Liver (tissue), 3 donors: ENCODE measurements at regions not wholly inside any gene's neighbourhood (a gene's known extent, or its start where the extent isn't known, plus 50 kb on each side); places are given as distances from the start of the nearest gene placed in this dataset.

Source experiments
- ATF3 ChIP-seq: IDR thresholded peaks from 2 replicates; pipeline ENCODE4 v1.6.1; 2016; ENCODE audit warnings: antibody characterized with exemption
- CTCF ChIP-seq: fragments of 150-350 bp; IDR thresholded peaks from 2 replicates; pipeline ENCODE4 v1.5.1; 2017; ENCODE audit warnings: improper control_type of control experiment, low read depth, low read length; ENCODE audit not compliant: missing input control
- FOXA1 ChIP-seq: IDR thresholded peaks from 2 replicates; pipeline ENCODE4 v1.6.1; 2016; ENCODE audit warnings: antibody characterized with exemption
- GABPA ChIP-seq, 2 donors: IDR thresholded peaks in 1 of 2; conservative IDR thresholded peaks in 1 of 2; 2 replicates each; pipeline ENCODE4 v1.6.1; 2016; ENCODE audit warnings: antibody characterized with exemption in 2 of 2, mild to moderate bottlenecking in 1 of 2, moderate library complexity in 1 of 2
- HNF4A ChIP-seq, 2 donors: conservative IDR thresholded peaks; 2 replicates each; pipeline ENCODE4 v1.6.1; 2016; ENCODE audit warnings: antibody characterized with exemption in 2 of 2, mild to moderate bottlenecking in 2 of 2
- JUND ChIP-seq, 2 donors: IDR thresholded peaks; 2 replicates each; pipeline ENCODE4 v1.6.1; 2016; ENCODE audit warnings: antibody characterized with exemption in 2 of 2
- RAD21 ChIP-seq, 2 donors: IDR thresholded peaks; 2 replicates each; pipeline ENCODE4 v1.6.1; 2016; ENCODE audit warnings: antibody characterized with exemption in 2 of 2, mild to moderate bottlenecking in 2 of 2
- SP1 ChIP-seq: IDR thresholded peaks from 2 replicates; pipeline ENCODE4 v1.6.1; 2018; ENCODE audit warnings: antibody characterized with exemption, mild to moderate bottlenecking
- TAF1 ChIP-seq: conservative IDR thresholded peaks from 2 replicates; pipeline ENCODE4 v1.6.1; 2016; ENCODE audit warnings: antibody characterized with exemption, mild to moderate bottlenecking
- YY1 ChIP-seq: IDR thresholded peaks from 2 replicates; pipeline ENCODE4 v1.6.1; 2016; ENCODE audit warnings: antibody characterized with exemption, mild to moderate bottlenecking
- TF ChIP-seq, protein P1 (sequence below): IDR thresholded peaks from 2 replicates; pipeline ENCODE4 v1.6.1; 2016; ENCODE audit warnings: antibody characterized with exemption, mild to moderate bottlenecking
- TF ChIP-seq, protein P2 (sequence below): IDR thresholded peaks from 2 replicates; pipeline ENCODE4 v1.6.1; 2016; ENCODE audit warnings: antibody characterized with exemption
- donor health status: healthy.
- donor health status: healthy.

DNA sequence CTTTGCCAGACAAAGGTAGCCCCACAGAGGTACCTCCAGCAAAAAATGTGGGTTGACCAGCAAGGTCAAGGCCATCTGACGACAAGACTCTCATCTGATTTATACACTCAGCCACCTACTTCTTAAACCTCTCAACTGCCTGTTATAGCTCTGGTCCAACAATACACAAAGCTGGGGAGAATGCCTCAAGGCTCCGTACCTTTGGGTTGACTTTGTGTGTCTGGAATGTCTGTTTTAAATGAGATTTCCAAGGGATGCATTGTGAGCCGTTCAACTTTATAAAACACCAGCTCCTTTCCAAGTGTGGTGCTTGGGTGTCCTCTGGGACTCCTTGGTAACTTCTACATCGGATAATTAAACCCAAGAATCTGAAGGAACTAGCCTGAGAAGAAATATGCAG is 167.0 kb upstream of the RPL34 start:
- TF ChIP-seq CTCF: no peak
- TF ChIP-seq, protein P1, sequence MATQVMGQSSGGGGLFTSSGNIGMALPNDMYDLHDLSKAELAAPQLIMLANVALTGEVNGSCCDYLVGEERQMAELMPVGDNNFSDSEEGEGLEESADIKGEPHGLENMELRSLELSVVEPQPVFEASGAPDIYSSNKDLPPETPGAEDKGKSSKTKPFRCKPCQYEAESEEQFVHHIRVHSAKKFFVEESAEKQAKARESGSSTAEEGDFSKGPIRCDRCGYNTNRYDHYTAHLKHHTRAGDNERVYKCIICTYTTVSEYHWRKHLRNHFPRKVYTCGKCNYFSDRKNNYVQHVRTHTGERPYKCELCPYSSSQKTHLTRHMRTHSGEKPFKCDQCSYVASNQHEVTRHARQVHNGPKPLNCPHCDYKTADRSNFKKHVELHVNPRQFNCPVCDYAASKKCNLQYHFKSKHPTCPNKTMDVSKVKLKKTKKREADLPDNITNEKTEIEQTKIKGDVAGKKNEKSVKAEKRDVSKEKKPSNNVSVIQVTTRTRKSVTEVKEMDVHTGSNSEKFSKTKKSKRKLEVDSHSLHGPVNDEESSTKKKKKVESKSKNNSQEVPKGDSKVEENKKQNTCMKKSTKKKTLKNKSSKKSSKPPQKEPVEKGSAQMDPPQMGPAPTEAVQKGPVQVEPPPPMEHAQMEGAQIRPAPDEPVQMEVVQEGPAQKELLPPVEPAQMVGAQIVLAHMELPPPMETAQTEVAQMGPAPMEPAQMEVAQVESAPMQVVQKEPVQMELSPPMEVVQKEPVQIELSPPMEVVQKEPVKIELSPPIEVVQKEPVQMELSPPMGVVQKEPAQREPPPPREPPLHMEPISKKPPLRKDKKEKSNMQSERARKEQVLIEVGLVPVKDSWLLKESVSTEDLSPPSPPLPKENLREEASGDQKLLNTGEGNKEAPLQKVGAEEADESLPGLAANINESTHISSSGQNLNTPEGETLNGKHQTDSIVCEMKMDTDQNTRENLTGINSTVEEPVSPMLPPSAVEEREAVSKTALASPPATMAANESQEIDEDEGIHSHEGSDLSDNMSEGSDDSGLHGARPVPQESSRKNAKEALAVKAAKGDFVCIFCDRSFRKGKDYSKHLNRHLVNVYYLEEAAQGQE: no peak
- TF ChIP-seq FOXA1: no peak
- TF ChIP-seq YY1: no peak
- no peak for TF ChIP-seq JUND (IDR thresholded peaks at IDR 0.05)
- TF ChIP-seq RAD21 (IDR thresholded peaks at IDR 0.05): no peak
- TF ChIP-seq TAF1: no peak
- TF ChIP-seq, protein P2, sequence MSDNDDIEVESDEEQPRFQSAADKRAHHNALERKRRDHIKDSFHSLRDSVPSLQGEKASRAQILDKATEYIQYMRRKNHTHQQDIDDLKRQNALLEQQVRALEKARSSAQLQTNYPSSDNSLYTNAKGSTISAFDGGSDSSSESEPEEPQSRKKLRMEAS: no peak
- TF ChIP-seq HNF4A (conservative IDR thresholded peaks at IDR 0.05): no peak
- TF ChIP-seq ATF3: no peak
- no peak for TF ChIP-seq SP1
- no peak for TF ChIP-seq GABPA (IDR thresholded peaks at IDR 0.05 in 1 of 2, conservative IDR thresholded peaks at IDR 0.05 in 1 of 2)
